H1 (cell line): ENCODE measurements at regions not wholly inside any gene's neighbourhood (a gene's known extent, or its start where the extent isn't known, plus 50 kb on each side); places are given as distances from the start of the nearest gene placed in this dataset.

ENCODE experiments used
- CTCF ChIA-PET: fragments of 300-600 bp; sonication (Branson Sonifier 250); formaldehyde crosslinking; loops from one replicate; lab custom pipeline; 2021; ENCODE audit not compliant: partially characterized antibody; lab: Charles Lee
- POLR2A ChIA-PET: fragments of 300-600 bp; sonication (Branson Sonifier 250); formaldehyde crosslinking; loops from one replicate; lab custom pipeline; 2021; ENCODE audit warnings: inconsistent platforms; ENCODE audit not compliant: partially characterized antibody; lab: Charles Lee
- DNase-seq, 2 experiments: peaks; one replicate each; pipeline versions ENCODE4 v3.0.0 to v3.0.0-alpha.2; 2010 to 2022; ENCODE audit warnings: low spot score in 2 of 2, low read depth in 1 of 2, mixed read lengths in 1 of 2
- FAIRE-seq: peaks from 2 replicates; lab custom pipeline; 2011; peaks lifted over from hg19 to GRCh38; lab: Jason Lieb, UNC
- H2AFZ ChIP-seq: 2 replicates; pipeline ENCODE4 v1.8.1; 2012; ENCODE audit warnings: low read length, inconsistent platforms
- H2AK5ac ChIP-seq: 2 replicates; pipeline ENCODE4 v1.6.1; 2013; ENCODE audit warnings: low read depth, low read length
- H2BK120ac ChIP-seq: replicated peaks from 2 replicates; pipeline ENCODE3; 2013; ENCODE audit warnings: low read depth, low read length, inconsistent platforms
- H2BK12ac ChIP-seq: 2 replicates; pipeline ENCODE4 v1.6.1; 2013; ENCODE audit warnings: low read depth, low read length
- H2BK15ac ChIP-seq: 2 replicates; pipeline ENCODE4 v1.6.1; 2013; ENCODE audit warnings: low read length
- H2BK20ac ChIP-seq: 2 replicates; pipeline ENCODE4 v1.6.1; 2013; ENCODE audit warnings: low read length
- H2BK5ac ChIP-seq: 2 replicates; pipeline ENCODE4 v1.6.1; 2013; ENCODE audit warnings: low read depth, low read length
- H3K14ac ChIP-seq: 2 replicates; pipeline ENCODE4 v1.6.1; 2013; ENCODE audit warnings: inconsistent platforms; ENCODE audit not compliant: insufficient read length
- H3K18ac ChIP-seq: 2 replicates; pipeline ENCODE4 v1.6.1; 2013; ENCODE audit warnings: low read length; ENCODE audit errors: extremely low read depth
- H3K23ac ChIP-seq: 2 replicates; pipeline ENCODE4 v1.6.1; 2013; ENCODE audit warnings: inconsistent platforms; ENCODE audit not compliant: insufficient read length
- H3K23me2 ChIP-seq: 2 replicates; pipeline ENCODE4 v1.6.1; 2013; ENCODE audit warnings: low read depth, low read length
- H3K27ac ChIP-seq: 2 replicates; pipeline ENCODE4 v1.6.1; 2011; ENCODE audit warnings: low read depth, low read length, inconsistent platforms
- H3K27me3 ChIP-seq, 4 experiments: replicated peaks in 1 of 4; 1 replicate in 1 of 4; 2 replicates in 3 of 4; pipeline versions ENCODE4 v1.6.1 to v1.8.1; 2011 to 2013; ENCODE audit warnings: low read length in 3 of 4, mild to moderate bottlenecking in 3 of 4, inconsistent platforms in 2 of 4, mixed read lengths in 2 of 4, moderate library complexity in 1 of 4; ENCODE audit not compliant: control insufficient read depth in 3 of 4, insufficient read depth in 3 of 4; ENCODE audit errors: extremely low read depth in 1 of 4
- H3K36me3 ChIP-seq, 4 experiments: 2 replicates each; pipeline versions ENCODE4 v1.6.1 to v1.8.1; 2011 to 2013; ENCODE audit warnings: mild to moderate bottlenecking in 4 of 4, low read length in 3 of 4, moderate library complexity in 2 of 4, control low read depth in 1 of 4, inconsistent platforms in 1 of 4; ENCODE audit not compliant: insufficient read depth in 4 of 4, control insufficient read depth in 2 of 4
- H3K4ac ChIP-seq: replicated peaks from 2 replicates; pipeline ENCODE3; 2013; ENCODE audit warnings: low read length, low read depth, mixed read lengths, inconsistent platforms; ENCODE audit not compliant: insufficient read length
- H3K4me1 ChIP-seq, 4 experiments: replicated peaks in 1 of 4; 1 replicate in 1 of 4; 2 replicates in 3 of 4; pipeline versions ENCODE4 v1.6.1 to v1.8.1; 2011 to 2013; ENCODE audit warnings: low read length in 3 of 4, inconsistent platforms in 2 of 4, mixed read lengths in 1 of 4; ENCODE audit not compliant: insufficient read depth in 4 of 4, control insufficient read depth in 3 of 4
- H3K4me2 ChIP-seq, 2 experiments: 2 replicates each; pipeline versions ENCODE4 v1.6.1 to v1.8.1; 2011 to 2013; ENCODE audit warnings: low read depth in 2 of 2, low read length in 2 of 2, control low read depth in 1 of 2, inconsistent platforms in 1 of 2, mild to moderate bottlenecking in 1 of 2; ENCODE audit not compliant: insufficient read depth in 1 of 2
- H3K4me3 ChIP-seq, 4 experiments: fragments of 200-600, 300-600 bp in 1 of 4; sonication (generic), shearing (Covaris generic), sonication (Bioruptor Twin) in 1 of 4; 2 replicates each; pipeline versions ENCODE4 v1.5.1 to v1.8.1; 2011 to 2016; ENCODE audit warnings: low read length in 4 of 4, low read depth in 3 of 4, control low read depth in 2 of 4, inconsistent platforms in 2 of 4, mild to moderate bottlenecking in 2 of 4, mixed read lengths in 1 of 4, moderate library complexity in 1 of 4; ENCODE audit not compliant: insufficient read depth in 2 of 4; ENCODE audit errors: extremely low read depth in 1 of 4
- H3K56ac ChIP-seq: replicated peaks from 2 replicates; pipeline ENCODE3; 2013; ENCODE audit warnings: low read depth, mild to moderate bottlenecking, mixed read lengths, low read length, inconsistent platforms; ENCODE audit not compliant: insufficient read length
- H3K79me1 ChIP-seq: 2 replicates; pipeline ENCODE4 v1.6.1; 2013; ENCODE audit warnings: low read depth, low read length, control low read depth
- H3K79me2 ChIP-seq, 2 experiments: 2 replicates each; pipeline versions ENCODE4 v1.6.1 to v1.8.1; 2012 to 2013; ENCODE audit warnings: low read length in 2 of 2, mild to moderate bottlenecking in 2 of 2, inconsistent platforms in 1 of 2; ENCODE audit not compliant: insufficient read depth in 2 of 2, control insufficient read depth in 1 of 2
- H3K9ac ChIP-seq, 4 experiments: replicated peaks in 1 of 4; 1 replicate in 1 of 4; 2 replicates in 3 of 4; pipeline versions ENCODE4 v1.6.1 to v1.8.1; 2011 to 2013; ENCODE audit warnings: low read depth in 3 of 4, low read length in 3 of 4, control low read depth in 2 of 4, mild to moderate bottlenecking in 2 of 4, moderate library complexity in 2 of 4, inconsistent platforms in 1 of 4; ENCODE audit errors: extremely low read depth in 1 of 4
- H3K9me3 ChIP-seq, 2 experiments: 2 replicates each; pipeline versions ENCODE4 v1.6.1 to v1.8.1; 2012 to 2013; ENCODE audit warnings: mild to moderate bottlenecking in 2 of 2, moderate library complexity in 2 of 2, control low read depth in 1 of 2, inconsistent platforms in 1 of 2, low read depth in 1 of 2, low read length in 1 of 2, mixed read lengths in 1 of 2; ENCODE audit not compliant: insufficient read depth in 2 of 2
- H4K20me1 ChIP-seq, 2 experiments: replicated peaks in 1 of 2; 2 replicates each; pipeline versions ENCODE3 to v1.8.1; 2011 to 2013; ENCODE audit warnings: inconsistent platforms in 2 of 2, low read length in 2 of 2, mild to moderate bottlenecking in 1 of 2; ENCODE audit not compliant: insufficient read depth in 2 of 2, control insufficient read depth in 1 of 2
- H4K5ac ChIP-seq: 2 replicates; pipeline ENCODE4 v1.6.1; 2013; ENCODE audit warnings: low read length, low read depth, mixed read lengths, inconsistent platforms; ENCODE audit not compliant: insufficient read length
- H4K8ac ChIP-seq: 2 replicates; pipeline ENCODE4 v1.8.0; 2013; ENCODE audit warnings: mild to moderate bottlenecking, moderate library complexity, low read length, inconsistent platforms; ENCODE audit not compliant: insufficient read depth; ENCODE audit errors: extremely low read depth
- H4K91ac ChIP-seq: replicated peaks from 2 replicates; pipeline ENCODE3; 2013; ENCODE audit warnings: low read length, mixed read lengths, inconsistent platforms; ENCODE audit not compliant: insufficient read length
- ASH2L ChIP-seq: fragments of 200-600, 300-600 bp; sonication (generic); IDR thresholded peaks from one replicate; pipeline ENCODE4 v1.7.1; 2017; ENCODE audit warnings: low read length
- FOSL1 ChIP-seq: IDR thresholded peaks from 2 replicates; pipeline ENCODE4 v1.6.1; 2011; ENCODE audit warnings: mild to moderate bottlenecking, low read depth, low read length, moderate library complexity; ENCODE audit not compliant: insufficient read depth
- GABPA ChIP-seq: IDR thresholded peaks from 2 replicates; pipeline ENCODE4 v1.6.1; 2011; ENCODE audit warnings: mild to moderate bottlenecking, low read length, moderate library complexity, borderline replicate concordance; ENCODE audit not compliant: insufficient read depth
- POU5F1 ChIP-seq: IDR thresholded peaks from 2 replicates; pipeline ENCODE4 v1.6.1; 2011; ENCODE audit warnings: low read depth, mild to moderate bottlenecking, low read length, moderate library complexity
- SIX5 ChIP-seq: IDR thresholded peaks from 2 replicates; pipeline ENCODE4 v1.6.1; 2011; ENCODE audit warnings: mild to moderate bottlenecking, low read depth, low read length
- SP1 ChIP-seq: IDR thresholded peaks from 2 replicates; pipeline ENCODE4 v1.6.1; 2011; ENCODE audit warnings: low read depth, low read length
- YY1 ChIP-seq: IDR thresholded peaks from 2 replicates; pipeline ENCODE4 v1.6.1; 2011; ENCODE audit warnings: low read depth, mild to moderate bottlenecking, low read length
- WGBS, 2 experiments: shearing (Covaris generic) in 1 of 2; methylation state at CpG; one replicate each; pipeline versions ENCODE4 v1.1.6 to v1.1.7; 2013 to 2015; ENCODE audit warnings: low lambda C conversion rate in 2 of 2, mixed read lengths in 2 of 2, inconsistent platforms in 1 of 2, low coverage in 1 of 2, missing lambda C conversion rate in 1 of 2; ENCODE audit not compliant: insufficient replicate concordance in 2 of 2, insufficient coverage in 1 of 2, insufficient read length in 1 of 2; ENCODE audit errors: extremely low coverage in 1 of 2, missing lambda C conversion rate in 1 of 2; 5-methylcytosine and 5-hydroxymethylcytosine counted together
- TF ChIP-seq, protein P1 (sequence below): IDR thresholded peaks from 2 replicates; pipeline ENCODE4 v1.6.1; 2011; ENCODE audit warnings: low read length, improper control_type of control experiment

GRCh38 chr9:75775966-75776691, 114.3 kb upstream of the PCSK5 start:
- WGBS, 2 experiments, result 89% methylated on average over 1 of the region's 1 CpG; no CpG with 5 or more reads in 1 of the 2 experiments
- H3K23me2 ChIP-seq, result no peaks in the 10 kb centered on the region
- H3K27ac ChIP-seq, result no peak overlapping the region
- H4K5ac ChIP-seq, result no peak overlapping the region
- H3K56ac ChIP-seq, result no peak overlapping the region
- H3K9ac ChIP-seq, result no peak overlapping the region
- FAIRE-seq (no peak), DNase-seq (no peak)
- no peak overlapping the region for H3K14ac ChIP-seq
- H3K4me1 ChIP-seq, result no peaks in the 10 kb centered on the region
- H4K20me1 ChIP-seq, result no peaks in the 10 kb centered on the region
- no peak overlapping the region for H2BK20ac ChIP-seq
- H3K36me3 ChIP-seq, result no peaks in the 10 kb centered on the region
- H3K79me2 ChIP-seq, result no peaks in the 10 kb centered on the region
- ChIA-PET POLR2A (no interaction called here), CTCF (no interaction called here)
- H3K4me2 ChIP-seq, result no peak overlapping the region
- no peak for TF ChIP-seq SIX5
- no peak for TF ChIP-seq SP1
- TF ChIP-seq YY1, result no peak
- no peak for TF ChIP-seq GABPA
- no peak for TF ChIP-seq POU5F1
- no peak for TF ChIP-seq FOSL1
- no peak for TF ChIP-seq ASH2L
- TF ChIP-seq, protein P1, sequence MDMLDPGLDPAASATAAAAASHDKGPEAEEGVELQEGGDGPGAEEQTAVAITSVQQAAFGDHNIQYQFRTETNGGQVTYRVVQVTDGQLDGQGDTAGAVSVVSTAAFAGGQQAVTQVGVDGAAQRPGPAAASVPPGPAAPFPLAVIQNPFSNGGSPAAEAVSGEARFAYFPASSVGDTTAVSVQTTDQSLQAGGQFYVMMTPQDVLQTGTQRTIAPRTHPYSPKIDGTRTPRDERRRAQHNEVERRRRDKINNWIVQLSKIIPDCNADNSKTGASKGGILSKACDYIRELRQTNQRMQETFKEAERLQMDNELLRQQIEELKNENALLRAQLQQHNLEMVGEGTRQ, result no peak
- 0 out of 4 replicates have a peak, but pooled peaks cover 0 to 3% of the 10 kb centered on the region in 2 experiments for H3K9me3 ChIP-seq
- H3K4me3 ChIP-seq, result no peak overlapping the region
- H3K27me3 ChIP-seq, result no peaks in the 10 kb centered on the region
- H3K4ac ChIP-seq, result no peak overlapping the region
- H2BK120ac ChIP-seq, result no peak overlapping the region
- no peak overlapping the region for H2BK15ac ChIP-seq
- H3K18ac ChIP-seq, result no peak overlapping the region
- no peak overlapping the region for H4K91ac ChIP-seq
- H2BK5ac ChIP-seq, result no peak overlapping the region
- no peak overlapping the region for H3K23ac ChIP-seq
- no peaks in the 10 kb centered on the region for H3K79me1 ChIP-seq
- no peak overlapping the region for H2AK5ac ChIP-seq
- H2BK12ac ChIP-seq, result no peak overlapping the region
- H2AFZ ChIP-seq, result no peak overlapping the region
- no peak overlapping the region for H4K8ac ChIP-seq
